ENCODE measurements at regions not wholly inside any gene's neighbourhood (a gene's known extent, or its start where the extent isn't known, plus 50 kb on each side); places are given as distances from the start of the nearest gene placed in this dataset.

DNA sequence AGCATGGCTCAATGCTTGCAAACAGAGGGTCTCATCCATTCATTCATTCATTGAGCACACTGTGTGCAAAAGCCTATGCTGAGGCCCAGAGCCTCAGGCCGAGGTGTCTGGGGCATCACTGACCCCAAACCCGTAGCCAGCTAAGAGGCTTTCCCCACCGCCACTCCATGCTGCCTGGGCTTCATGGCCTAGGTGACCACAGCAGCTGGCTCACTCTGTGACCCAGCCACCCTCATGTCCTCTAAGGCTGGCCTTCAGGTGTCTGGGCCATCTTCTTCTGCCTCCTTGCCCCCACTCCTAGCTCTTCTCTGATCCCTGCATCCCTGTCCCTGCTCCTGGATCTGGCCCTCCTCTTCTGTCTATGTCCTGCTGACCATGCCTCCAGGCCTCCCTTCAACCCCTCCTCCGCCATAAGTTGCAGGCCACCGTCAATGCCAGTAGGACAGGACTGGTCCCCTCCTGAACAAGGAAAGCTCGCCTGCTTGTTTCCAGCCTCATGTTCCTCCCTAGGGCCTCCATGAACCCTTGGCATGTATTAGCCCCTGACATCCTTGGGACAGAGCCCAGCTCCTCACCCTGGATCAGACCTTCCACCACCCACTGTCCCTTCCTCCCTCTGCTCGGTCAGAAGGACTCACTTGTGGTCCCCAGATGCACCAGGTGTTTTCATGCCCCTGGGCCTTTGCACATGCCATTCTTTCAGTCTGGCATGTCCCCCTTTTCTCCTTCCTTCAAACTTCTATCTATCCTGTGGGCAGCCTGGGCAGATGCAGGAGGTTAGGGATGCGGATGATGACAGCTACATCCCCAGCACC is 92.8 kb downstream of the MYEOV start:
- TF ChIP-seq, protein P1, sequence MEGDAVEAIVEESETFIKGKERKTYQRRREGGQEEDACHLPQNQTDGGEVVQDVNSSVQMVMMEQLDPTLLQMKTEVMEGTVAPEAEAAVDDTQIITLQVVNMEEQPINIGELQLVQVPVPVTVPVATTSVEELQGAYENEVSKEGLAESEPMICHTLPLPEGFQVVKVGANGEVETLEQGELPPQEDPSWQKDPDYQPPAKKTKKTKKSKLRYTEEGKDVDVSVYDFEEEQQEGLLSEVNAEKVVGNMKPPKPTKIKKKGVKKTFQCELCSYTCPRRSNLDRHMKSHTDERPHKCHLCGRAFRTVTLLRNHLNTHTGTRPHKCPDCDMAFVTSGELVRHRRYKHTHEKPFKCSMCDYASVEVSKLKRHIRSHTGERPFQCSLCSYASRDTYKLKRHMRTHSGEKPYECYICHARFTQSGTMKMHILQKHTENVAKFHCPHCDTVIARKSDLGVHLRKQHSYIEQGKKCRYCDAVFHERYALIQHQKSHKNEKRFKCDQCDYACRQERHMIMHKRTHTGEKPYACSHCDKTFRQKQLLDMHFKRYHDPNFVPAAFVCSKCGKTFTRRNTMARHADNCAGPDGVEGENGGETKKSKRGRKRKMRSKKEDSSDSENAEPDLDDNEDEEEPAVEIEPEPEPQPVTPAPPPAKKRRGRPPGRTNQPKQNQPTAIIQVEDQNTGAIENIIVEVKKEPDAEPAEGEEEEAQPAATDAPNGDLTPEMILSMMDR (IDR thresholded peaks at IDR 0.05), result no peak
- no peak for TF ChIP-seq OVOL2 (CRISPR knock-in tag; IDR thresholded peaks at IDR 0.05; ENCODE audit: borderline replicate concordance)
- no peak for TF ChIP-seq IRF2 (CRISPR knock-in tag; IDR thresholded peaks at IDR 0.05; ENCODE audit: borderline replicate concordance, low read depth)
- TF ChIP-seq, protein P2, sequence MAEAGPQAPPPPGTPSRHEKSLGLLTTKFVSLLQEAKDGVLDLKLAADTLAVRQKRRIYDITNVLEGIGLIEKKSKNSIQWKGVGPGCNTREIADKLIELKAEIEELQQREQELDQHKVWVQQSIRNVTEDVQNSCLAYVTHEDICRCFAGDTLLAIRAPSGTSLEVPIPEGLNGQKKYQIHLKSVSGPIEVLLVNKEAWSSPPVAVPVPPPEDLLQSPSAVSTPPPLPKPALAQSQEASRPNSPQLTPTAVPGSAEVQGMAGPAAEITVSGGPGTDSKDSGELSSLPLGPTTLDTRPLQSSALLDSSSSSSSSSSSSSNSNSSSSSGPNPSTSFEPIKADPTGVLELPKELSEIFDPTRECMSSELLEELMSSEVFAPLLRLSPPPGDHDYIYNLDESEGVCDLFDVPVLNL (CRISPR knock-in tag; IDR thresholded peaks at IDR 0.05; ENCODE audit: borderline replicate concordance, low read depth), result no peak
- TF ChIP-seq KAT7 (CRISPR knock-in tag; IDR thresholded peaks at IDR 0.05; ENCODE audit: borderline replicate concordance), result no peak
